Keratinocyte (primary cell): ENCODE measurements at regions not wholly inside any gene's neighbourhood (a gene's known extent, or its start where the extent isn't known, plus 50 kb on each side); places are given as distances from the start of the nearest gene placed in this dataset.

Source experiments
- EZH2 ChIP-seq: IDR thresholded peaks from one replicate; pipeline ENCODE4 v1.6.1; 2012; ENCODE audit warnings: inconsistent platforms, mild to moderate bottlenecking, low read length, moderate library complexity
- TF ChIP-seq, protein P1 (sequence below), 3 experiments: IDR thresholded peaks in 1 of 3; conservative IDR thresholded peaks in 1 of 3; optimal IDR thresholded peaks in 1 of 3; 2 replicates in 2 of 3; 3 replicates in 1 of 3; pipeline versions ENCODE3 to v1.5.1; 2011; ENCODE audit warnings: low read length in 3 of 3, mild to moderate bottlenecking in 3 of 3, moderate library complexity in 2 of 3, control low read depth in 1 of 3, inconsistent platforms in 1 of 3; ENCODE audit not compliant: insufficient read depth in 2 of 3; ENCODE audit errors: extremely low read depth in 1 of 3

DNA sequence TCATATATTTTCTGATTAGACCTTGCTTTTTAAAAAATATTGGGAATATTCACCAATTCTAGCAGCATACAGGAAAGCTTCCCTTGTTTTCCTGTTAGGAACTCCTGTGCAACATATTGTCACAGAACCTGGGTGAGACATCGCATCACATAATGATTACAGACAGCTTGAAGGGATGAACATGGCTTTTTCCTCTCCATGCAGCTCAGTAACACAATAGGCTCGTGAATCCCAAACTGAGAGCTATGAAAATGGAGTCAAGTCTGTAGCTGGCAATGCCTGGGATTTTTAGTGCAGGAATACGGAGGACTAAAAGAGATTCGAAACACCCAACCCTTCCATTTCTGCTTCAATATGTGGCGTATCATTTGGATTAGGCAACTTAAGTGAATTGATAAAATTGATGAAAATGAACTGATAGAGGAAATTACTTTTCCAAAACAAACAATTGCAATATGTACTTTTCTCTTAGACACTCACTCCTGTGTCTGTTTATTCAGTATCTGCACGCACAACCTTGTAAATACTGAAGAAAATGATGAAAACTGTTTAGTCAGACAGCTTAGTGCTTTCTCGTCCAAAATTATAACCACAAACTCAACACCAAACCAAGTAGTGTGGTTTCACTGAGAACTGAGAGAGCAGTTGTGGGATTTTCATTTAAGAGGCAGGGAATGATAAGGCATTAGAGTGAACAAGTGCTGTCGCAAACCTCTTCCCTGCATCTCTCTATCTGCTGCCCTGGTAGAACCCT, 250.4 kb downstream of the PTBP2 start:
- TF ChIP-seq EZH2 = no peak
- TF ChIP-seq, protein P1, sequence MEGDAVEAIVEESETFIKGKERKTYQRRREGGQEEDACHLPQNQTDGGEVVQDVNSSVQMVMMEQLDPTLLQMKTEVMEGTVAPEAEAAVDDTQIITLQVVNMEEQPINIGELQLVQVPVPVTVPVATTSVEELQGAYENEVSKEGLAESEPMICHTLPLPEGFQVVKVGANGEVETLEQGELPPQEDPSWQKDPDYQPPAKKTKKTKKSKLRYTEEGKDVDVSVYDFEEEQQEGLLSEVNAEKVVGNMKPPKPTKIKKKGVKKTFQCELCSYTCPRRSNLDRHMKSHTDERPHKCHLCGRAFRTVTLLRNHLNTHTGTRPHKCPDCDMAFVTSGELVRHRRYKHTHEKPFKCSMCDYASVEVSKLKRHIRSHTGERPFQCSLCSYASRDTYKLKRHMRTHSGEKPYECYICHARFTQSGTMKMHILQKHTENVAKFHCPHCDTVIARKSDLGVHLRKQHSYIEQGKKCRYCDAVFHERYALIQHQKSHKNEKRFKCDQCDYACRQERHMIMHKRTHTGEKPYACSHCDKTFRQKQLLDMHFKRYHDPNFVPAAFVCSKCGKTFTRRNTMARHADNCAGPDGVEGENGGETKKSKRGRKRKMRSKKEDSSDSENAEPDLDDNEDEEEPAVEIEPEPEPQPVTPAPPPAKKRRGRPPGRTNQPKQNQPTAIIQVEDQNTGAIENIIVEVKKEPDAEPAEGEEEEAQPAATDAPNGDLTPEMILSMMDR (optimal IDR thresholded peaks at IDR 0.05 in 1 of 3, IDR thresholded peaks at IDR 0.05 in 1 of 3, conservative IDR thresholded peaks at IDR 0.05 in 1 of 3; ENCODE audit: extremely low read depth in 1 of 3, insufficient read depth in 2 of 3, low read length in 3 of 3) = no peak
